ENCODE measurements at regions not wholly inside any gene's neighbourhood (a gene's known extent, or its start where the extent isn't known, plus 50 kb on each side); places are given as distances from the start of the nearest gene placed in this dataset.

DNA sequence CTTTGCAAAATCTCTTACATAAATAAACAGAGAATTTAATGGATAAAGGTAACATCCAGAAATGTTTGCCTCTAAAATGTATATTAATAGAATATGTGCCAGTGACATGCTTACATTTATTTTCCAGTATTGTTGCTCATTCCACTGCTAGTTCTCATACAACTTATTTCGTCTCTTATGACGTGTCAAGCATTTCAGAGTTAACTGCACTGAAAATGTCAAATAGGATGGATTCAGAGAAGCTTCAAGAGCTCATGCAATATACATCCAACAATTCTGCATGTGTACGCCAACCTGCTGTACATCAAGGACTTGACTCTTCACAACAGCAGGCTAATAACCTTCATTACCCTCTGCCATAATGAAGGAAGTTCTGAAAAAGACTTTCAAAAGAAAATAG, 386.2 kb upstream of the IZUMO3 start:
- no peaks in the 10 kb centered on the region for H3K27me3 Mint-ChIP-seq (ENCODE audit: unreplicated experiment)
- no peak overlapping the region for H3K4me3 Mint-ChIP-seq (ENCODE audit: unreplicated experiment)
- no peaks in the 10 kb centered on the region for H3K9me3 Mint-ChIP-seq (ENCODE audit: unreplicated experiment)
- no peaks in the 10 kb centered on the region for H3K4me1 Mint-ChIP-seq (ENCODE audit: unreplicated experiment)
- TF ChIP-seq, protein P1, sequence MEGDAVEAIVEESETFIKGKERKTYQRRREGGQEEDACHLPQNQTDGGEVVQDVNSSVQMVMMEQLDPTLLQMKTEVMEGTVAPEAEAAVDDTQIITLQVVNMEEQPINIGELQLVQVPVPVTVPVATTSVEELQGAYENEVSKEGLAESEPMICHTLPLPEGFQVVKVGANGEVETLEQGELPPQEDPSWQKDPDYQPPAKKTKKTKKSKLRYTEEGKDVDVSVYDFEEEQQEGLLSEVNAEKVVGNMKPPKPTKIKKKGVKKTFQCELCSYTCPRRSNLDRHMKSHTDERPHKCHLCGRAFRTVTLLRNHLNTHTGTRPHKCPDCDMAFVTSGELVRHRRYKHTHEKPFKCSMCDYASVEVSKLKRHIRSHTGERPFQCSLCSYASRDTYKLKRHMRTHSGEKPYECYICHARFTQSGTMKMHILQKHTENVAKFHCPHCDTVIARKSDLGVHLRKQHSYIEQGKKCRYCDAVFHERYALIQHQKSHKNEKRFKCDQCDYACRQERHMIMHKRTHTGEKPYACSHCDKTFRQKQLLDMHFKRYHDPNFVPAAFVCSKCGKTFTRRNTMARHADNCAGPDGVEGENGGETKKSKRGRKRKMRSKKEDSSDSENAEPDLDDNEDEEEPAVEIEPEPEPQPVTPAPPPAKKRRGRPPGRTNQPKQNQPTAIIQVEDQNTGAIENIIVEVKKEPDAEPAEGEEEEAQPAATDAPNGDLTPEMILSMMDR (IDR thresholded peaks at IDR 0.05), result no peak
- H3K36me3 Mint-ChIP-seq (ENCODE audit: unreplicated experiment), result no peaks in the 10 kb centered on the region
- DNase-seq (ENCODE audit: extremely low spot score, unreplicated experiment), result no peak
- no peak overlapping the region for H3K27ac Mint-ChIP-seq (ENCODE audit: unreplicated experiment)

DNA sequence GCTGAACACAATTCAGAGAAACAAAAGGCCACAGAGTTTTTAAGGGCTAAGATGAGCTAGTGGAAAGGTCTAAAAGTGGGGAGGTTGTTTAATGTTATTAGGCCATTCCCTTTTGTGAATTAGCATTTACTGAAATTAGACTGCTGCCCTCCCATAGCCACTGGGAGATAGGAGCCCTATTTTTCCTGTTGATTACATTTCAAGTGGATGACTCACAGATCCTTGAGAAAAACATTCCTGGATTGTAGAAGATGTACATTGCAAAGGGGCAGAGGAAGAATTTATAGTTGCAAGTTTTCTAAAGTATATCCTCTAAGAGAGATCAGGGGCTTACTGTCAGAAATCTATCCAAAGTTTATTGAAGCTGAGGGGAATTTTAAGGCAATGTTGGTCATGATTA, 367.1 kb upstream of the IZUMO3 start:
- Mint-ChIP-seq H3K9me3 (ENCODE audit: unreplicated experiment) (peaks cover 10% of the 10 kb centered on the region), H3K4me3 (ENCODE audit: unreplicated experiment) (no peak overlapping the region), H3K27ac (ENCODE audit: unreplicated experiment) (no peak overlapping the region), H3K27me3 (ENCODE audit: unreplicated experiment) (no peaks in the 10 kb centered on the region), H3K36me3 (ENCODE audit: unreplicated experiment) (no peaks in the 10 kb centered on the region), H3K4me1 (ENCODE audit: unreplicated experiment) (no peaks in the 10 kb centered on the region)
- no peak for DNase-seq (ENCODE audit: extremely low spot score, unreplicated experiment)
- TF ChIP-seq, protein P1 (IDR thresholded peaks at IDR 0.05), result no peak

DNA sequence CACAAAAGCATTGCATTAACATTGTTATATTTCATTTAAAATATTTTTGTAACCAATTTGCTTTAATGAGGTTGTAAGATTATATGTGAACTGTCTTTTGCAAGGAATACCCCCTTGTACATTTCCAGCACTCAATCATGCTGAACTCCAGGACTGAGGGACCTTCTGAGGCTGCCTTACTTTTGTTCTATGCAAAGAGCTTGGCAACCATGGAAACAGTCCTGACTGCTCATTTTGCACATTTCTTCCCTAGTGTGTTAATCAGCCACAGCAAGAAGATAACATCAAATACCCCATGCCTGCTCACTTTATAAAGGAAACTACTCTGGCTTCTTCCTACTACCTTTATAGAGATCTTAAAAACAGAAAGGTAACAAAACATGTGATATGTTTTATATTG, 355.6 kb upstream of the IZUMO3 start:
- Mint-ChIP-seq H3K9me3 (ENCODE audit: unreplicated experiment) (peaks cover 3% of the 10 kb centered on the region), H3K36me3 (ENCODE audit: unreplicated experiment) (no peaks in the 10 kb centered on the region), H3K4me3 (ENCODE audit: unreplicated experiment) (no peak overlapping the region), H3K4me1 (ENCODE audit: unreplicated experiment) (no peaks in the 10 kb centered on the region), H3K27ac (ENCODE audit: unreplicated experiment) (no peak overlapping the region), H3K27me3 (ENCODE audit: unreplicated experiment) (no peaks in the 10 kb centered on the region)
- TF ChIP-seq, protein P1 (IDR thresholded peaks at IDR 0.05), result no peak
- DNase-seq (ENCODE audit: extremely low spot score, unreplicated experiment), result no peak

DNA sequence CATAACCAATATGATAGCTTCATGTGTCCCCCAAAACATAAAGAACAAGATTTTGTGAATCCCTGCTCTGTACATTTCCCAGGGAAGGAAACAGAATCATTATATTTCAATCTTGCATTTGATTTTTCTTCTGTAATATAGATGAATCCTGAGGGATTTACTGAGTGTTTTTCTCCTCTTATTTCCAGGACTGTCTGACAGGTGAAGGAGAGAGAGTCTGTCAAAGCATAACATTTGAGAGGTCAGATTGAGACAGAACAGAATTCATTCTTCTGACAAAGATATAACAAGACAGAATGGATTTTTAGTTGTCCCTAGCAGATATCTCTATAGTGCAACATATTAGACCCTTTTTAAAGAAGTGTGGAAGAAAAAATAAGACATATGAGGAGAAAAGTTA, 354.5 kb upstream of the IZUMO3 start:
- TF ChIP-seq, protein P1 (IDR thresholded peaks at IDR 0.05), result no peak
- no peaks in the 10 kb centered on the region for H3K4me1 Mint-ChIP-seq (ENCODE audit: unreplicated experiment)
- no peak for DNase-seq (ENCODE audit: extremely low spot score, unreplicated experiment)

DNA sequence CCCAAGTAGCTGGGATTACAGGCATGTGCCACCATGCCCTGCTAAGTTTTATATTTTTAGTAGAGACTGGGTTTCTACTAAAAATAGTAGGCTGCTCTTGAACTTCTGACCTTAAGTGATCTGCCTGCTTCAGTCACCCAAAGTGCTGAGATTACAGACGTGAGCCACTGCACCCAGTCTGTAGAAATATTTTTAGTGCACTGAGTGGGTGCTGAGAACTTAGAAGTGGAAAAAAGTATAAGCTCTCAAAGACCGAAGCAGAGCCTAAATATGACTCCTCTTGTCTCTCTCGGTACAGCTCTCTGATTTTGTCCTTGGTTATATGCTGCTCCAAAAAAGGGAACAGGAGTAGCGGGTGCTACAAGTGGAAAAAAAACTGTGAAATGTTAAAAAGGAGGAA, 353.8 kb upstream of the IZUMO3 start:
- H3K9me3 Mint-ChIP-seq (ENCODE audit: unreplicated experiment), result peaks cover 7% of the 10 kb centered on the region
- no peaks in the 10 kb centered on the region for H3K27me3 Mint-ChIP-seq (ENCODE audit: unreplicated experiment)
- no peaks in the 10 kb centered on the region for H3K4me1 Mint-ChIP-seq (ENCODE audit: unreplicated experiment)
- no peaks in the 10 kb centered on the region for H3K36me3 Mint-ChIP-seq (ENCODE audit: unreplicated experiment)
- H3K4me3 Mint-ChIP-seq (ENCODE audit: unreplicated experiment), result no peak overlapping the region
- no peak for DNase-seq (ENCODE audit: extremely low spot score, unreplicated experiment)
- no peak overlapping the region for H3K27ac Mint-ChIP-seq (ENCODE audit: unreplicated experiment)
- TF ChIP-seq, protein P1 (IDR thresholded peaks at IDR 0.05), result no peak

More for the DNA sequence above, 354.5 kb upstream of the IZUMO3 start:
- Mint-ChIP-seq H3K4me3 (ENCODE audit: unreplicated experiment) (no peak overlapping the region), H3K9me3 (ENCODE audit: unreplicated experiment) (peaks cover 7% of the 10 kb centered on the region), H3K27me3 (ENCODE audit: unreplicated experiment) (no peaks in the 10 kb centered on the region), H3K36me3 (ENCODE audit: unreplicated experiment) (no peaks in the 10 kb centered on the region), H3K27ac (ENCODE audit: unreplicated experiment) (no peak overlapping the region)

All from osteocyte (in vitro differentiated cells).